LNCaP clone FGC (cell line): ENCODE measurements at regions not wholly inside any gene's neighbourhood (a gene's known extent, or its start where the extent isn't known, plus 50 kb on each side); places are given as distances from the start of the nearest gene placed in this dataset.
"Not testable (repeated sequence)": the region's sequence is repeated elsewhere in the genome, so short reads cannot be mapped to it uniquely, and the experiment has no call there.

Source experiments
- DNase-seq: peaks from one replicate; pipeline ENCODE4 v3.0.0-alpha.2; 2011; ENCODE audit warnings: low read depth
- H3K4me3 ChIP-seq: 2 replicates; pipeline ENCODE4 v1.5.1; 2011; ENCODE audit warnings: mild to moderate bottlenecking, low read depth, low read length, control low read depth
- CTCF ChIP-seq: IDR thresholded peaks from 2 replicates; pipeline ENCODE4 v1.5.1; 2012; ENCODE audit warnings: mild to moderate bottlenecking; ENCODE audit not compliant: control insufficient read depth, insufficient read depth; ENCODE audit errors: extremely low read depth

GRCh38 chr22:25472382-25472781 lies 92.1 kb upstream of the GRK3 start:
- H3K4me3 ChIP-seq: no peak overlapping the region
- TF ChIP-seq CTCF: no peak
- no peak for DNase-seq

GRCh38 chr22:25475257-25476022 lies 89.0 kb upstream of the GRK3 start:
- no peak for DNase-seq
- no peak for TF ChIP-seq CTCF
- H3K4me3 ChIP-seq: no peak overlapping the region

GRCh38 chr22:25477358-25477757 lies 87.1 kb upstream of the GRK3 start:
- TF ChIP-seq CTCF: no peak
- no peak for DNase-seq
- H3K4me3 ChIP-seq: no peak overlapping the region

- DNase-seq: no peak
- no peak overlapping the region for H3K4me3 ChIP-seq
- TF ChIP-seq CTCF: no peak
Measured at GRCh38 chr22:25478111-25478510, 86.4 kb upstream of the GRK3 start.

GRCh38 chr22:25478528-25478927 lies 85.9 kb upstream of the GRK3 start:
- TF ChIP-seq CTCF: no peak
- DNase-seq: peak; percentile 61

GRCh38 chr22:25480868-25481267 lies 83.6 kb upstream of the GRK3 start:
- H3K4me3 ChIP-seq, DNase-seq: not testable (repeated sequence)

More at GRCh38 chr22:25478528-25478927, 85.9 kb upstream of the GRK3 start:
- no peak overlapping the region for H3K4me3 ChIP-seq

- H3K4me3 ChIP-seq: no peak overlapping the region
- DNase-seq: no peak
- no peak for TF ChIP-seq CTCF
Measured at GRCh38 chr22:25482091-25482760, 82.2 kb upstream of the GRK3 start.
